GM18867 (cell line): ENCODE measurements at regions not wholly inside any gene's neighbourhood (a gene's known extent, or its start where the extent isn't known, plus 50 kb on each side); places are given as distances from the start of the nearest gene placed in this dataset.

Source experiments
- ATAC-seq: cut with Tn5 transposase; IDR thresholded peaks from one replicate; pipeline ENCODE4 v1.9.1; 2021; ENCODE audit warnings: mild to moderate bottlenecking, moderate library complexity; ENCODE audit not compliant: unreplicated experiment

DNA sequence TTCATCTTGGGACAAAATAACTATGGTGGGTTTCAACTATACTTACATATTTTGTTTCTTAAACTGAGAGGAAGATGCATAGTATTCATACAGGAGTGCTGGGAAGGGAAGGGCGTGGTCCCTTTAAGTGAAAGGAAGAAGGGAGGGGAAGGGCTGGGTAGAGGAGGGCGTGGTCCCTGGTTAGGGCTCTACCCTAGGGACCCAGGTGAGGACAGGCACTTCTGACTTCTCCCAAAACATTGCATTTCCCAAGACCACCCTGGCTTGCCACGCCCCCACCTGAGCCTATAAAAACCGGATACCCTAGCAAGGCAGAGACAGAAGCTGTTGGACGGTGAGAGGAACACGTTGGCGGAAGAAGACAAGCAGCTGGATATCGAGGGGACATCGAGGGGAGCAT lies 157.6 kb upstream of the PLXNA4 start:
- ATAC-seq: no peak

DNA sequence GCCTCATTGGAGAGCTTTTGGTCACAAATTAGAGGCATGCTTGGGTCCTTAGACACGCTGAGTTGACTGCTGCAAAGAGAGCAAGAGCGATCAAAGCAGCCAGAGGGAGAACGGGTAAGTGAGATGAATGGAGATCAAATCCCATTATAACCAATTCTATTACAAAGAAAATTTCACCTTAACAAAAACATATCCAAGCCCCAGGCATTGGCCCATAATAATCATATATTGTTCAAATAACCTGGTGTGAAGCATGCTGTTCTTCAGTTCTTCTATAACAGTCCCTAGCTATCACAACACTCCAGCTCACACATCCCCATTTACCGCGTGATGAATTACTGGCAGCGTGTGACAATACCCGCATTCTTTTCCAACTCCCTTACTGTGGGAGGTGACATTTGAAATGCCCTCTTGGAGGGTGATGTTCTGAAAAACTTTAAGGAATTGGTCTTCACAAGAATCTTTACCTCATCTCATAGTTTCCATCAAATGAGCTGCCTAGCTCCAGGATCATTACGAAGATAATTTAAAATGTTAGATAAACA lies 156.1 kb upstream of the PLXNA4 start:
- no peak for ATAC-seq

DNA sequence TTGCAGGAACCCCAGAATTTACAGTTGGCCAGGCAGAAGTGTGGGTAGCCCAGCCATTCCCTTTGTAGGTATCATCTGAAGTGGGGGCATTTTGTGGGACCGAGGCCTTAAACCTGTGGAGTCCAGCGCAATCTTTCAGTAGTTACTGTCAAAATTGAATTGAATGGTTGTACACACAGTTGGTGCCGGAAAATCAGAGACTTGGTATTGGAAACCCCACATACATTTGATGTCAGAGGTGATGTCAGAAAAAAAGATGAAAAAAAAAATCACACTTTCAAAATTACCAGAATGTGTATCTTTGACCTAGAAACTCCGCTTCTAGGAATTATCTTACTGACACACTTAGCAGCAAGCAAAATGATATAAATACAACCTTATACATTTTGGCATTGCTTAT lies 153.8 kb upstream of the PLXNA4 start:
- ATAC-seq: no peak

DNA sequence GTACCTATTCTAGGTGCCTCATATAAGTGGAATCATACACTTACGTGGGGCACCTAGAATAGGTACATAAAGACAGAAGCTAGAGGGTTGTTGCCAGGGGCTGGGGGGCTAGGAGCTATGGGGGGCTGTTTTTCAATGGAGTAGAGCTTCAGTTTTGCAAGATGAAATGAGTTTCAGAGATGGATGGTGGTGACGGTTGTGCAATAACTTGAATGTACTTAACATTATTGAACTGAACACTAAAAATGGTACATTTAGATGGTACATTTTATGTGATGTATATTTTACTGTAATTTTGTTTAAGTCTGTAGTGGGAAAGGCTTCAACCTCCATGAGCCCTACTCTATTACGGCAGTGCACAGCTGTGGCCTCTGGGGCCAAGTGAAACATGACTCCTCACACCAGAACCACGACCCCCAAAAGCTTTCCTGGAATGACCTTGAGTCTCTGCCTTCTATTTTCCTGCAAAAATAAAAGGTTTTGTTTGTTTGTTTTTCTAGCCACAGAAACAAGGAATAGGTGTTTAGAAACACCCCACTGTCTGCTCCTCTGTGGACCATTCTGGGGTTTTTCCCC lies 147.3 kb upstream of the PLXNA4 start:
- no peak for ATAC-seq

DNA sequence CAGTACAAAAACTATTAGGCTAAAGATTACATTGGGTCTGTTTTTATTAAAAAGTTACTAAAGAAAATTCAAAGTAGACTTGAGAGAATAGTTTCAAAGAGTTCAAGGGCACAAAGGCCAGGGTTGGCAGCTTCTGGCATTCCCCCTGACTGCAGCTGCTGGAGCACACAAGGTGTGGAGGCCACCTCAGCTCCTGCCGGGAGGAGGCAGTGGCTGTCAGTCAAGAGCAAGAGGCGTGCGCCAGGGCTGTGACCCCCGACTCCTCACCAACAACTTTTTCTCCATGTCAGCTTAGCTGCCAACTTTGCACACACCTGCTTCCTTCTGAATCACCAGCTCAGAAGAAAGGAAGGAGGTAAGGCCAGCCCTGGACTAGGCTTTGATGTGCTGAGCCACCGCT lies 144.6 kb upstream of the PLXNA4 start:
- ATAC-seq: no peak

DNA sequence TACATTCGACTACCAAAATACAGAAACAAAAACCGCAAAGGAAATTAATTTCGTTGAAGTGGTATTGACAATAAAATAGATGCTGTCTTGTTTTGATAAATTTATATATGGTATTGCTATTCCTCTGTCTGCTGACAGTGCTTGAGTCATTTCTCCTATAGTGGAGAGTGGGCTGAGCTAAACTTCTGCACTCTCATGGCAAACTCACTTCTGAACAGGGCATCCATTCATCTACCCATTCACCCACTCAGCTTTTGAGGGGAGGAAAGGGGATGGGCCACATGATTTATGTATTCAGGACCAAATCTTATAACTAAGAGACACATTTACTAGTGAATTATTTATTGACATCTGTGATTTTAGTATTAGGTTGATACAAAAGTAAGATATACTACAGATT lies 137.6 kb upstream of the PLXNA4 start:
- no peak for ATAC-seq

DNA sequence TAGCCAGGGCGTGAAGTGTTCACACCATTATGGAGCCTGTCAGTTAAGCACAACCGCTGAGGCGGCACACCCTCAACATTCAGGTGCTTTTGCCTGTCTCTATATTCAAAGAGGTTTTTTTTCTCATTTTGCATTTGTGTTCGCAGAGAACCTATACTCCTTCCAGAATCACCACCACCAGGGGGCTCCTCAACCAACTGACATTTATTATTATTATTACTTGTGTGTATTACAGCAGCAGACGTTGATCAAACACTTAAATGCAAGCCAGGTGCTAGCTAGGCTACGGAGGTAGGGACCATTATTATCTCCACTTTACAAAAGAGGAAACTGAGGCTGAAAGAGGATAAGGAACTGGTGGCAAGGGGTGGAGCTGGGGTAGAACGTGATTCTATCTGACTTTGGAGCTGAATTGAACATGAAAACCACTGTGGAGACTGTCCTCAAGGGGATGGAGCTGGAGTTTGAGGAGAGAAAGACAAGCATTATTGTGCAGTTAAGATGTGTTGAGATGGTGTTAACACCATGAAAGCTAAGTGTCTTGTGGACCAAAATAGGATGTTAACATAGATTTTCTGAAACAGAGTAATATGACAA lies 133.8 kb upstream of the PLXNA4 start:
- ATAC-seq: no peak

DNA sequence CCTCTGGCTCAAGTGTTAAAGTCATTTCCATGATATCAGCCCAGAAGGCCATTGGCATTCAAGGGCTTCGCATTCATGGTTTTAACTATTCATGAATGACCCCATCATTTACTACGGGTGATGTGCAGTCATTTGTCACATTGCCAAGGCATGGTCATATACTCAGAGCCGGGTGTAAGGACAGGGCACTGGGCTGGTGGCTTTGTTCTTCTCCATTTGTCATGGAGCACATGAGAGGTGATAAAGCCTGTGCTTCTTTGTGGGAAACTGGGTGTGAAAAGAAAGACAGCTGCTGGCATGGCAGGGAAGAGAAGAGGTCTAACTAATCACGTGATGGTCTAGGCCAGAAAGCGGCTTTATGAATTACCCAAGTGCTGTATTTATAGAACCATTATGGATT lies 132.2 kb upstream of the PLXNA4 start:
- ATAC-seq: no peak

DNA sequence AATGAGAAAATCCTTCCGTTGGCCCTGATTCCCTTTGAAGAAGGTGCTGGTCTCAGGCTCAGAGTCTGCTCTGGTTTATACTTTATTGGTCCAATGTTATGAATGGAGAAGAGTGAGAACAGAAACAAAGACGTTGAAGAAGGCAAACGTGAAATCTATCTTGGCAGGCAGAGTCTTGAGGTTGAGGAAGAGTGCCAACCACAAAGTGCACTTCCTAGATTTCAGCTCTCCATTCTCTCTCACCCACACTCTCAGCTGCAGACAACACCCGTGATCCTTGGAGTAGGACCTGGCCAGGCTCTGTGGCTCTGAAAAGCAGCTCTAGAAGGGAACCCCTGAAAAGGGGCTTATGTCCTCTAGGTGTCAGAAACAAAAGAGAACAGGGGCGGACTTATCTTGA lies 128.9 kb upstream of the PLXNA4 start:
- ATAC-seq: no peak

DNA sequence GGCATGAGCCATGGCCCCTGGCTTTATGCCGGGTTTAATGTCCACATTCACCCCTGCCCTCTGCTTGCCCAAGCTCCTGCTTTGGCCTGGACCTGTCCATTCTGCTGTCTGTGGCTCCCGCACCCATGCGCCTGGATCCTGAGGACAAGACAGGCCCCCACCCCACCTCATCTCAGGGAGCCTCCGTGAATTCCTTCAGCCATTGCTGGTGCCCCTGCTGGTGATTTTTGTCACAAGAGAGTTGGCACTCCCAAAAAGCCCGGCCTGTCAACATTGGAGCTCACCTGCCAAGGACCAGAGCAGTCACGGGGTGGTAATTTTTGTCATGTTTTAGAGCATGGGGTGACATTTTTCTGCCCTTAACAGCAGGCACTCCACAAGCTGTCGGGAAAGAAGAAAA lies 127.5 kb upstream of the PLXNA4 start:
- no peak for ATAC-seq

DNA sequence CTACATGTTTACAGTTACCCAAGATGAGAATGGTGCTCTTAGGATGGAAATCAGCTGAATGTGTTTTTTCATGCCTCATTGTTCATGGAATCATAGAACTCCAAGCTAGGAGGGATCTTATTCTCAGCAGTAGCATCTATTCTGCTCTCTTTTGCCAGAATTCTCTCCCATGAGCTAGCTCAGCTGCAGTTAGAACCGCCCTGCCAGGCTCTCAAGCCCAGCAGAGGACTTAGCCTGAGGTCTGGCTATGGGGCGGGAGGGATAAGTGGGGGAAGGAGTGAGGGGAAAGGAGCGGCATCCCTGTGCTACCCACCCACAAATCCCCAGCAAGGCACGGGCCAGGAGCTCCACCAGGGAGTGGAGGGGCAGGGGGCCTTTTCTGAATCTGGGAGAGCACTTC lies 120.7 kb upstream of the PLXNA4 start:
- ATAC-seq: no peak

DNA sequence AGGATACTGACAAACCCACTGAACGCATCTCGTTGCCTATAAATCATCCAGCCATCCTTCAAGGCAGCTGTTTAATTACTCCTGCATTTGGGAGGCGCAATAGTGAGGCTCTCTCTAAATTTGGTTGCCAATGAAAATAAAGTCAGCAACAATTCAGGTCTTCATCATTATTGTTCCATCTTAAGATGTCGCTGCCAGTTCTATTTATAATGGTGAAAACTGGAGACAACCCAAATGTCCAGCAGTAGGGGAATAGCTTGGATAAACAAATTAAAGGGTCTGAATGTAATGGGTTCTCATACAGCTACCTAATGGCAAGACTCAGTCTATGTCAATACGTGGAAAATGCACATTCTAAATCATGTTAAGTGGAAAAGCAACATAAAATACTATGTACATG lies 120.1 kb upstream of the PLXNA4 start:
- ATAC-seq: no peak

DNA sequence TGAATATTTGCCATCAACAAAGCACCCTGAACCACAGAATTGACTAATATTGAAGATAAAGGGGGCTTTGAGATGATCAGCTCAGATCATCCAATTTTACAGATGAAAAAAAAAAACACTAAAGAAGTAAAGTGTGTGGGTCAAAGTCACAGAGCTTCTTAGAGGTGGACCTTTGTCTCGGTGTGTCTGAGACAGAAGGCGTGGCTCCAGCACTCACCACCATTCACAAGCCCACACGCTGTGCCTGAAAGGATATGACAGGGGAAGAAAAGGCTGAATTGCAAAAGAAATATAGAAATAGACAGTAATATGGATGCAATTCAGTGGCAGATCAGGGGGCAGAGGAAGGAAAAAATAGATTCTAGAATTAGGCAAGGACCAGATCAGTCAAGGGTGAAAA lies 114.9 kb upstream of the PLXNA4 start:
- ATAC-seq: no peak

DNA sequence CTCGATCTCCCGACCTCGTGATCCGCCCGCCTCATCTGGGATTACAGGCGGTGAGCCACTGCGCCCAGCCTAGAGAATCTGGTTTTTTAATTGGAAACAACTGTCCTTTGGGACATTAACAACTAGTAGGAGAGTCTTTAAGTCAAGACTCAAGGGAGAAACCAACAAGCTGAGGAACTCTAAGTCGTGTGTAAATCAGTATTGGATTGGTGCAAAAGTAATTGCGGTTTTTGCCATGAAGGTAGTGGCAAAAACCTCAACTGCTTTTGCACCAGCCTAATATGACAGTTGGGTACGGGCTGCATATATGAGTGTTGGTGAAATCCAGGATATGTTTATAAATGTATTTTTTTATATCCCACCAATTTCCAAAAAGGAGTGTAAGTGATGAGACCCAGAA lies 113.9 kb upstream of the PLXNA4 start:
- no peak for ATAC-seq

DNA sequence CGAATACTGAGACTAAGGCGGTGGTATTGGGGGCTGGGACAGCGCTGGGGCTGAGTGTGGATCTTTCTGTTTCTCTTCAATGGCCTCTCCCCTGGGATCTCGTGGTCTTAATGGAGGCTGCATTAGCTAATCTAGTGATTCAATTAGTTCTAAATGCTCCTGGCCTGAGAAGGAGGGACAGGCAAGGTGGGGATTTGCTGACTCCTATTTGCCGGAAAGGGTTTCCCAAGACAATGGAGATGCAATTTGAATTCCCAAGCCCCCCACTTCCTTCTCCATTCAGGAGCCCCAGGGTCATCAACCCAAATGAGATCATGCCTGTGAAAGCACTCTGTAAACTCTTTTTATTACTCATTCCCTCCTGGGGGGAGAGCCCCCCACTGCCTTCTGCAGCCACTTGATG lies 111.7 kb upstream of the PLXNA4 start:
- no peak for ATAC-seq

DNA sequence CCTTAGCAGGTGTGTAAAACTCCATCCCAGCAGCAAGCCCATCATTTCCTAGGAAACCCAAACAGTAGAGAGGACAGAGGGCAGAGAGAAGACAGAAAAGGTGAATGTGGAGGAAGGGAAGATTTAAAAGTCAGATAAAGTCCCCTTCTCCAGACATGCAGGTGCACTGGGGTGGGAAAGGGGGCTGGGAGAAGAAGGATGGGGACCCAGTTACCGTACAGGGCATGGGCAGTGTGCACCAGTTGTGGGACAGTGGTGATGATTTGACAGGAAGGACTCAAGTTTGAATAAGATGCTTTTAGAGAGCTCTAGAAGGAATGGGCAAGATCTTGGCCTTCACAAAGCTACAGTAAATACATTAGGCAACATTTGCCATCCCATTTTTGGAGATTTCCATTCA lies 110.7 kb upstream of the PLXNA4 start:
- ATAC-seq: no peak

DNA sequence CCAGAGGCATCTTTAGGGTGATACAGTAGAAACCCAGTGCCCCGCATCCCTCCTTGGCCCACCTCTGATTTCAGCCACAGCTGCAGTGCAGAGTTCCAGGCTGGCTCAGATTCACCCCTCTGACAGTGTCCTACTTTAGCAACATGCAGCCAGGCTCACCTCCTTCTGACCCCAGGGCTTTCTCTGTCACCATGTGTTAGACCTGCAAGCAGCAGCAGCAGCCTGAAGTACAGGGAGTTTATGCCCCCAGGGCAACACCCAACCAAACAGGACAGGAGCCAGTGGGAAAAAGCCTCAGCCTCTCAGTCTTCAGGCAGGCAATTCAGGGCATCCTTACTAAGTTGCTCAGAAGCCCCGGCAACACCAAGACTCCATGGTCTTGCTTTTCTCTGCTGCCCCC lies 109.0 kb upstream of the PLXNA4 start:
- ATAC-seq: no peak

DNA sequence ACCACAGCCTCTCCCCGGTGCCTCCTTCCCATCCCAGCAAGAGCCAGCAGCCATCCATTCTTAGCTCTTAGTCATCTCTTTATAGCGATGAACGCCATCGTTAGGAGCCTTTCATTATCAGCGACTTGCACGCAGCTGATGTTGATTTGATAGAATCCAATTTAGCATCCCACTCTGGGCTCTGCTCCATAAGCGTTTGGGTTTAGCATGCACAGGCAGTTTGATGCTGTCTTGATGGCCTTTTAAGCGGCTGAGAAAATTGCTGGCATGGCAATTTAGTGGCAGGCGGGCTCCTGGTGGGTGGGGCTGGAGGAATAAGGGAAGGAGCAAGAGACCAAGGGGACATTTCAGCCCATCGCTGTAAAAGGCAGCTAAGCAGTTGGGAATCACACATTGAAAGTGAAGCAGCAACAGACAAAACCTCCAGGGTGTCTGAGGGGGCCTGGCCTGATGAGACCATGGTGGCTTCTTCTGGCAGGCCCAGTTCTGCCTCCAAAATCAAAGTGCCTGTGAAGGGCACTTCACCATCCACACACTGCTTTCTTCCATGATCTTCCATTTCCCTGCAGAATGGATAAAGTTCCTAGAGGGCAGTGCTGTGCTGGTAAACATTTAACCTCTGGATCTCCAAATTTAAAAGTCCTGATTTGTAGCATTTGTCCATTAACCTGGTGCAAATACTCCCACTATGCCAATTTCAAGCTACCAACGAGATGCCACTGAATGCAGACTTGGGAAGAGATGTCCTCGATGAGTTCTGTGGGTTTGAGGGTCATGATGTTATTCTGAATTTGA lies 107.8 kb upstream of the PLXNA4 start:
- no peak for ATAC-seq

DNA sequence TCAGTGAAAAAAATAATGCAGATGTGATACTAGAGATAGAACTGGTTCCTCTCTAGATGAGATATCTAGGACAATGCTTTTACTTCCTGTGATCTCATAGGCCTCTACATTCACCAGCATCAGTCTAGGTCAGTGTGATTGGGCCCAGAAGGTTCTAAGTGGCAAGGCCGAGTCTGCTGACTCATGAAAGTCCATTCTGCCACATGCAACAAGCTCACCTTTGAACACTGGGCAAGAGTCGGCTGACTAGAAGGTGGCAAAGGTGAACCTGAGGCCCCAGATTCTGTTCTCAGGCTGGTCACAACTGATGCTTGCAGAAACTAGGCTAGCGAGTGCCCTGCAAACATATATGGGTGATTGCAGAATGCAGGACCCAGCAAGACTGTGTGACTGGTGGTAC lies 105.7 kb upstream of the PLXNA4 start:
- no peak for ATAC-seq

DNA sequence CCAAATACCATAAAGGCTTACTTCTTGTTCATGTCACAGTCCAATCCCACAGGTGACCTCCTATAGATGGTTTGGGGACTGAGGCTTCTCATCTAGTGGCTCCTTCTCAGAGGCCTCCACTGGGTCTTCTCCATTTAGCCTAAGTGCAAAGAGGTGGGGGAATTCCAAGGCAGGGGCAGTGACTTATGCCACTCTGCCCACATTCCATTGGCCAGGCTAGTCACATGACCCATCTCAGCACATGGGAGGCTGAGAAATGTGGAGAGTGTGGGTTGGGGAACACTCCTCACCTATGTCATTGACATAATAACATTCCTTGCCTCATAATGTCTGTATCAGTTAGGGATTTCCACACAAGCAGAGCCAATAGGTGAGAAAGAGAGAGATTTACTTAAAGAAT lies 104.3 kb upstream of the PLXNA4 start:
- ATAC-seq: no peak

DNA sequence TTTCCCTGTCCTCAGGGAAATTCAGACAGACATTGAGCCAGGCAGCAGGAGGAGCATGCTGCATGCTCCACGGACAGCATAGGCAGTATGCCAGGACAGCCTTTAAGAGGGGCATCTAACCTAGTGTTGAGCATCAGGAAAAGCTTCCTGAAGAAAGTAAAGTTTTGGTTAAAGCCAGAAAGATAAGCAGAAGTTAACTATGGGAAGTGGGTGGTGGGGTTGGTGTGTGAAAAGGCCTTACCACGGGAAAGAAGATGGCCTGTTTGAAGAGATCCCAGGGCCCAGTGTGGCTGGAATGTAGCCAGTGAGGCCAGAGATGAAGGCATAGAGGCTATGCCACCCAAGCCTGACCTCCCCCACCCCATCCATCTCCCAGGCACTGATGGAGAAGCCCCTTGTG lies 102.4 kb upstream of the PLXNA4 start:
- ATAC-seq: no peak

DNA sequence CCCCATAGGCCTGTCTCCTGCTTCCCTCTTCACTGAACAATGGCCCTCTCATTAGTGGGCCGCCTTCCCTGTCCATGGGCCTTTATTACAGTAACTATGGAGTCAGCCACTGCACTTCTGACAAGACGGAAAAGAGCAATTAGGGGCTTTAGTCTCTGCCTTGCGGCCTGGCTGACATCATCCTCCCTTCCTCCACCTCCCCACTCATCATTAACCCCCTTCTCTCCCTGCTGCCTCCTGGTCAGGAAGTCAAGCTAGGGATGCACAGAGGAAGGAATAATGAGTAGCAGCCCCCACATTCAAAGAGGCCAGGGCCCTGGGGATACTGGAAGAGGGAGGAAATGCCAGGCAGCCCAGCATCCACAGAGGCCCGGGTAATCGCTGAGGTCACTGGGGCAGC lies 101.6 kb upstream of the PLXNA4 start:
- ATAC-seq: no peak
